ENCODE measurements at regions not wholly inside any gene's neighbourhood (a gene's known extent, or its start where the extent isn't known, plus 50 kb on each side); places are given as distances from the start of the nearest gene placed in this dataset.

GRCh38 chr3:170767576-170767941 lies 102.4 kb downstream of the RPL22L1 start:
- H3K4me2 ChIP-seq (ENCODE audit: insufficient read depth, low read length), result no peak overlapping the region
- no peak overlapping the region for H3K27ac ChIP-seq (ENCODE audit: insufficient read depth, low read depth, low read length)
- H3K9me3 ChIP-seq (replicated peaks; ENCODE audit: control insufficient read depth, insufficient read depth, low read length), result no peaks in the 10 kb centered on the region
- CTCF ChIA-PET, result no interaction called here
- no peaks in the 10 kb centered on the region for H3K79me2 ChIP-seq (ENCODE audit: control insufficient read depth, insufficient read depth, low read length)
- H4K20me1 ChIP-seq (replicated peaks; ENCODE audit: control insufficient read depth, extremely low read depth, insufficient read depth, low read length), result no peaks in the 10 kb centered on the region
- H3K36me3 ChIP-seq (ENCODE audit: control insufficient read depth in 2 of 2, extremely low read depth in 1 of 2, insufficient read depth in 2 of 2, low read length in 2 of 2), result no peaks in the 10 kb centered on the region
- FAIRE-seq (no peak), DNase-seq (ENCODE audit: low read depth, low spot score) (no peak)
- no peaks in the 10 kb centered on the region for H3K27me3 ChIP-seq (ENCODE audit: control insufficient read depth in 2 of 2, insufficient read depth in 2 of 2, low read length in 2 of 2)
- dilution Hi-C loops (cut with MboI; ENCODE audit: extremely low pct_ligation_motif_present, low sequenced_read_pairs), result no loop called here
- H3K4me1 ChIP-seq (ENCODE audit: control insufficient read depth, extremely low read depth, insufficient read depth, low read length), result no peaks in the 10 kb centered on the region
- H2AFZ ChIP-seq (ENCODE audit: low read depth, low read length), result no peak overlapping the region
- H3K9me1 ChIP-seq (replicated peaks; ENCODE audit: control insufficient read depth, extremely low read depth, insufficient read depth, low read length), result no peaks in the 10 kb centered on the region
- H3K4me3 ChIP-seq (replicated peaks in 1 of 3; ENCODE audit: insufficient read depth in 1 of 3, low read depth in 1 of 3, low read length in 3 of 3), result no peak overlapping the region
- no peak overlapping the region for H3K9ac ChIP-seq (replicated peaks; ENCODE audit: extremely low read depth, insufficient read depth, low read length)
- no peak for TF ChIP-seq CTCF (IDR thresholded peaks at IDR 0.05; ENCODE audit: extremely low read depth in 1 of 2, insufficient read depth in 1 of 2, low read depth in 1 of 2, low read length in 2 of 2)
- no peak for TF ChIP-seq GATA2 (IDR thresholded peaks at IDR 0.05; ENCODE audit: insufficient read depth, insufficient read length, low read depth, low read length)
- no peak for TF ChIP-seq EZH2 (IDR thresholded peaks at IDR 0.05; ENCODE audit: borderline replicate concordance, low read depth, low read length, severe bottlenecking)
- no peak for TF ChIP-seq MYC (IDR thresholded peaks at IDR 0.05; ENCODE audit: low read depth, low read length)
- no peak for TF ChIP-seq FOS (IDR thresholded peaks at IDR 0.05; ENCODE audit: borderline replicate concordance, insufficient read depth, low read length)
- no peak for TF ChIP-seq POLR2A (IDR thresholded peaks at IDR 0.05; ENCODE audit: low read depth, low read length)
- no peak for TF ChIP-seq POLR2AphosphoS5 (IDR thresholded peaks at IDR 0.05; ENCODE audit: insufficient read depth, low read depth, low read length)
- POLR2A ChIA-PET, result no interaction called here
- BruUV-seq (replicated peaks), result no TSS peak
- intact Hi-C loops (cut with micrococcal nuclease), result no loop called here
